Aorta (tissue), 5 donors: ENCODE measurements at regions not wholly inside any gene's neighbourhood (a gene's known extent, or its start where the extent isn't known, plus 50 kb on each side); places are given as distances from the start of the nearest gene placed in this dataset.

Source experiments
- ATAC-seq: fragments of 200-7000 bp; cut with Tn5 transposase; one replicate; pipeline ENCODE4 v1.9.1; 2022; ENCODE audit warnings: moderate library complexity; ENCODE audit not compliant: low FRiP score
- DNase-seq, 2 donors: peaks; one replicate each; pipeline ENCODE4 v3.0.0-alpha.2; 2020
- H3K27ac ChIP-seq, 2 donors: one replicate each; pipeline ENCODE4 v1.5.1; 2013; ENCODE audit warnings: low read length in 2 of 2, mild to moderate bottlenecking in 2 of 2, moderate library complexity in 2 of 2, control low read depth in 1 of 2, inconsistent platforms in 1 of 2, low read depth in 1 of 2
- H3K27me3 ChIP-seq, 2 donors: one replicate each; pipeline ENCODE4 v1.6.1; 2013; ENCODE audit warnings: control low read depth in 1 of 2, low read length in 1 of 2, mild to moderate bottlenecking in 1 of 2, moderate library complexity in 1 of 2; ENCODE audit not compliant: insufficient read depth in 2 of 2, control insufficient read depth in 1 of 2
- H3K36me3 ChIP-seq, 2 donors: one replicate each; pipeline ENCODE4 v1.6.1; 2013; ENCODE audit warnings: control low read depth in 1 of 2, low read length in 1 of 2, mild to moderate bottlenecking in 1 of 2; ENCODE audit not compliant: insufficient read depth in 2 of 2, control insufficient read depth in 1 of 2
- H3K4me1 ChIP-seq, 2 donors: one replicate each; pipeline ENCODE4 v1.6.1; 2013; ENCODE audit warnings: low read length in 2 of 2, control low read depth in 1 of 2, mild to moderate bottlenecking in 1 of 2, moderate library complexity in 1 of 2; ENCODE audit not compliant: insufficient read depth in 2 of 2, control insufficient read depth in 1 of 2
- H3K4me3 ChIP-seq, 2 donors: one replicate each; pipeline ENCODE4 v1.5.1; 2013; ENCODE audit warnings: low read length in 2 of 2, control low read depth in 1 of 2, mild to moderate bottlenecking in 1 of 2
- H3K9me3 ChIP-seq: one replicate; pipeline ENCODE4 v1.6.1; 2013; ENCODE audit warnings: mild to moderate bottlenecking, low read length; ENCODE audit not compliant: control insufficient read depth
- WGBS, 2 donors: extraction: QIAGEN DNeasy Blood & Tissue Kit; methylation state at CpG; one replicate each; pipeline ENCODE4 v1.1.7; 2013; 5-methylcytosine and 5-hydroxymethylcytosine counted together
- intact Hi-C, 2 donors: fragments of 100-400 bp; cut with DNase I; formaldehyde crosslinking; loops; one replicate each; pipeline versions ENCODE4 v1.14.2 to v1.15.0; 2022
- donor health status: healthy with polysubstance abuse.
- donor health status: Bipolar disorder and iron deficiency.
- donor health status: DM: no; HTN: no; CAD: no.
- donor health status: DM: no; HTN: no; CAD: no.
- donor health status: DM: yes; HTN: yes; CAD: no.

GRCh38 chr9:13478160-13478559, 198.7 kb upstream of the MPDZ start:
- intact Hi-C loops = loop anchor here in 1 of 2 donors (10.0 kb wide), 1 partner anchor 197 kb away; no protein-coding TSS in a partner anchor
- no peaks in the 10 kb centered on the region for H3K9me3 ChIP-seq
- 14 to 21% methylated on average over 2 of the region's 2 CpGs for WGBS, 2 donors
- no peak for ATAC-seq
- no peak overlapping the region for H3K4me3 ChIP-seq
- no peaks in the 10 kb centered on the region for H3K27me3 ChIP-seq
- no peak overlapping the region for H3K27ac ChIP-seq
- H3K4me1 ChIP-seq = no peaks in the 10 kb centered on the region
- no peaks in the 10 kb centered on the region for H3K36me3 ChIP-seq
- no peak for DNase-seq

GRCh38 chr9:13470836-13471235, 191.3 kb upstream of the MPDZ start:
- Histone ChIP-seq H3K27ac (no peak overlapping the region), H3K9me3 (no peaks in the 10 kb centered on the region), H3K4me1 (no peaks in the 10 kb centered on the region), H3K27me3 (no peaks in the 10 kb centered on the region), H3K36me3 (no peaks in the 10 kb centered on the region), H3K4me3 (no peak overlapping the region)
- intact Hi-C loops = loop anchor here in 1 of 2 donors (10.0 kb wide), 1 partner anchor 204 kb away; no protein-coding TSS in a partner anchor
- ATAC-seq = no peak
- WGBS, 2 donors = 80 to 82% methylated on average over 3 of the region's 3 CpGs
- DNase-seq = no peak

GRCh38 chr9:13467157-13467556, 187.7 kb upstream of the MPDZ start:
- intact Hi-C loops = no loop called here
- 44 to 56% methylated on average over 2 of the region's 2 CpGs for WGBS, 2 donors
- Histone ChIP-seq H3K36me3 (no peaks in the 10 kb centered on the region), H3K27me3 (no peaks in the 10 kb centered on the region), H3K4me1 (no peaks in the 10 kb centered on the region), H3K27ac (no peak overlapping the region), H3K4me3 (no peak overlapping the region), H3K9me3 (no peaks in the 10 kb centered on the region)
- ATAC-seq (no peak), DNase-seq (no peak)

- ATAC-seq = no peak
- no peaks in the 10 kb centered on the region for H3K27me3 ChIP-seq
Observed at GRCh38 chr9:13461414-13461991, 182.0 kb upstream of the MPDZ start.

GRCh38 chr9:13459071-13459470, 179.6 kb upstream of the MPDZ start:
- H3K36me3 ChIP-seq = no peaks in the 10 kb centered on the region
- intact Hi-C loops = loop anchor here in 1 of 2 donors (10.0 kb wide), 1 partner anchor 46 kb away; no protein-coding TSS in a partner anchor
- H3K4me3 ChIP-seq = no peak overlapping the region
- no peaks in the 10 kb centered on the region for H3K27me3 ChIP-seq
- 63 to 64% methylated on average over 3 of the region's 3 CpGs for WGBS, 2 donors
- DNase-seq = no peak
- H3K9me3 ChIP-seq = no peaks in the 10 kb centered on the region
- no peak for ATAC-seq
- no peaks in the 10 kb centered on the region for H3K4me1 ChIP-seq
- H3K27ac ChIP-seq = no peak overlapping the region

More at GRCh38 chr9:13461414-13461991, 182.0 kb upstream of the MPDZ start:
- Histone ChIP-seq H3K36me3 (no peaks in the 10 kb centered on the region), H3K9me3 (no peaks in the 10 kb centered on the region), H3K4me1 (no peaks in the 10 kb centered on the region), H3K4me3 (no peak overlapping the region), H3K27ac (no peak overlapping the region)
- no peak for DNase-seq
- intact Hi-C loops = no loop called here
- 15 to 16% methylated on average over 4 of the region's 4 CpGs for WGBS, 2 donors

GRCh38 chr9:13457795-13458194, 178.3 kb upstream of the MPDZ start:
- Histone ChIP-seq H3K36me3 (no peaks in the 10 kb centered on the region), H3K27me3 (no peaks in the 10 kb centered on the region), H3K4me3 (no peak overlapping the region), H3K4me1 (no peaks in the 10 kb centered on the region), H3K27ac (no peak overlapping the region), H3K9me3 (peaks cover 2% of the 10 kb centered on the region)
- intact Hi-C loops = loop anchor here in 1 of 2 donors (10.0 kb wide), 1 partner anchor 47 kb away; no protein-coding TSS in a partner anchor
- WGBS, 2 donors = 95% methylated on average over 1 of the region's 1 CpG
- ATAC-seq (no peak), DNase-seq (no peak)

GRCh38 chr9:13450723-13451122, 171.2 kb upstream of the MPDZ start:
- ATAC-seq = no peak
- H3K27ac ChIP-seq = no peak overlapping the region

GRCh38 chr9:13448482-13448881, 169.0 kb upstream of the MPDZ start:
- intact Hi-C loops = loop anchor here in 1 of 2 donors (10.0 kb wide), 1 partner anchor 126 kb away; no protein-coding TSS in a partner anchor
- DNase-seq (no peak), ATAC-seq (no peak)
- H3K36me3 ChIP-seq = no peaks in the 10 kb centered on the region
- peaks cover 0 to 2% of the 10 kb centered on the region in 2 donors for H3K4me1 ChIP-seq
- H3K9me3 ChIP-seq = peaks cover 2% of the 10 kb centered on the region
- H3K27ac ChIP-seq = no peak overlapping the region
- H3K27me3 ChIP-seq = no peaks in the 10 kb centered on the region
- WGBS, 2 donors = 98 to 99% methylated on average over 2 of the region's 2 CpGs
- H3K4me3 ChIP-seq = no peak overlapping the region

More at GRCh38 chr9:13450723-13451122, 171.2 kb upstream of the MPDZ start:
- no peak for DNase-seq
- Histone ChIP-seq H3K9me3 (peaks cover 2% of the 10 kb centered on the region), H3K4me3 (no peak overlapping the region), H3K4me1 (no peaks in the 10 kb centered on the region), H3K27me3 (no peaks in the 10 kb centered on the region), H3K36me3 (no peaks in the 10 kb centered on the region)
- 93 to 96% methylated on average over 3 of the region's 3 CpGs for WGBS, 2 donors
- intact Hi-C loops = loop anchor here in 1 of 2 donors (10.0 kb wide), 1 partner anchor 54 kb away; no protein-coding TSS in a partner anchor

GRCh38 chr9:13447843-13448422, 168.4 kb upstream of the MPDZ start:
- ATAC-seq (no peak), DNase-seq (no peak)
- no peak overlapping the region for H3K27ac ChIP-seq
- H3K9me3 ChIP-seq = peaks cover 1% of the 10 kb centered on the region
- peaks cover 0 to 2% of the 10 kb centered on the region in 2 donors for H3K4me1 ChIP-seq
- WGBS, 2 donors = 20 to 27% methylated on average over 3 of the region's 3 CpGs
- H3K27me3 ChIP-seq = no peaks in the 10 kb centered on the region
- no peaks in the 10 kb centered on the region for H3K36me3 ChIP-seq
- no peak overlapping the region for H3K4me3 ChIP-seq
- intact Hi-C loops = loop anchor here in 1 of 2 donors (10.0 kb wide), 1 partner anchor 127 kb away; no protein-coding TSS in a partner anchor
